IMR-90 (cell line): ENCODE measurements at regions not wholly inside any gene's neighbourhood (a gene's known extent, or its start where the extent isn't known, plus 50 kb on each side); places are given as distances from the start of the nearest gene placed in this dataset.

ENCODE experiments used
- ATAC-seq: fragments of 200-7000 bp; cut with Tn5 transposase; 2 replicates; pipeline ENCODE4 v1.9.1; 2020; ENCODE audit warnings: low read depth, mild to moderate bottlenecking, moderate library complexity
- BruUV-seq: library from RNA; stranded (reverse); fragments of 400-500 nt; replicated peaks from 2 replicates; lab custom pipeline; 2021; lab: Mats Ljungman, UMichigan
- CTCF ChIA-PET: fragments of 300-600 bp; formaldehyde crosslinking; extraction: SDS; loops from one replicate; lab custom pipeline; 2021; ENCODE audit warnings: antibody characterized with exemption; lab: Yijun Ruan, JAX
- POLR2A ChIA-PET: fragments of 300-600 bp; sonication (Branson Sonifier 250); formaldehyde crosslinking; loops from one replicate; lab custom pipeline; 2022; ENCODE audit warnings: antibody characterized with exemption; ENCODE audit not compliant: unreplicated experiment; lab: Charles Lee
- DNase-seq: peaks from one replicate; pipeline ENCODE4 v3.0.0; 2013
- H2AFZ ChIP-seq: replicated peaks from 2 replicates; pipeline ENCODE3; 2013; ENCODE audit warnings: low read length, mild to moderate bottlenecking; ENCODE audit not compliant: poor library complexity
- H2AK5ac ChIP-seq: 2 replicates; pipeline ENCODE4 v1.6.1; 2013; ENCODE audit warnings: low read depth, low read length, inconsistent platforms
- H2AK9ac ChIP-seq: replicated peaks from 2 replicates; pipeline ENCODE3; 2013; ENCODE audit warnings: mild to moderate bottlenecking, low read depth, low read length, moderate library complexity; ENCODE audit not compliant: poor library complexity
- H2BK120ac ChIP-seq: 2 replicates; pipeline ENCODE4 v1.6.1; 2013; ENCODE audit warnings: low read depth, low read length, inconsistent platforms
- H2BK15ac ChIP-seq: 3 replicates; pipeline ENCODE4 v1.6.1; 2013; ENCODE audit warnings: low read depth, low read length, inconsistent platforms
- H2BK20ac ChIP-seq: 2 replicates; pipeline ENCODE4 v1.6.1; 2013; ENCODE audit warnings: low read depth, mild to moderate bottlenecking, inconsistent platforms, low read length, moderate library complexity
- H2BK5ac ChIP-seq: 2 replicates; pipeline ENCODE4 v1.6.1; 2013; ENCODE audit warnings: mild to moderate bottlenecking, low read depth, low read length, inconsistent platforms; ENCODE audit not compliant: poor library complexity, severe bottlenecking
- H3K14ac ChIP-seq: replicated peaks from 2 replicates; pipeline ENCODE4 v1.6.1; 2013; ENCODE audit warnings: low read depth, low read length, inconsistent platforms
- H3K18ac ChIP-seq: 2 replicates; pipeline ENCODE4 v1.6.1; 2013; ENCODE audit warnings: low read depth, low read length, control low read depth
- H3K23ac ChIP-seq: 2 replicates; pipeline ENCODE4 v1.6.1; 2013; ENCODE audit warnings: low read depth, low read length, inconsistent platforms
- H3K27ac ChIP-seq: 2 replicates; pipeline ENCODE4 v1.5.1; 2013; ENCODE audit warnings: mild to moderate bottlenecking, control low read depth, low read length; ENCODE audit not compliant: insufficient read depth
- H3K27me3 ChIP-seq: 2 replicates; pipeline ENCODE4 v1.6.1; 2013; ENCODE audit warnings: low read length; ENCODE audit not compliant: control insufficient read depth, insufficient read depth
- H3K36me3 ChIP-seq: 2 replicates; pipeline ENCODE4 v1.6.1; 2013; ENCODE audit warnings: low read length, mixed read lengths; ENCODE audit not compliant: control insufficient read depth, insufficient read depth
- H3K4ac ChIP-seq: 2 replicates; pipeline ENCODE4 v1.6.1; 2013; ENCODE audit warnings: low read depth, low read length, inconsistent platforms
- H3K4me1 ChIP-seq: 2 replicates; pipeline ENCODE4 v1.6.1; 2013; ENCODE audit warnings: low read length, mixed read lengths; ENCODE audit not compliant: control insufficient read depth, insufficient read depth
- H3K4me2 ChIP-seq: 2 replicates; pipeline ENCODE4 v1.6.1; 2013; ENCODE audit warnings: low read depth, mild to moderate bottlenecking, control low read depth, low read length, moderate library complexity
- H3K4me3 ChIP-seq: 2 replicates; pipeline ENCODE4 v1.5.1; 2013; ENCODE audit warnings: low read depth, mild to moderate bottlenecking, control low read depth, low read length, moderate library complexity; ENCODE audit not compliant: insufficient read depth
- H3K56ac ChIP-seq: 2 replicates; pipeline ENCODE4 v1.6.1; 2013; ENCODE audit warnings: low read length, inconsistent platforms; ENCODE audit not compliant: insufficient read depth; ENCODE audit errors: extremely low read depth
- H3K79me1 ChIP-seq, 2 experiments: 2 replicates each; pipeline ENCODE4 v1.6.1; 2013; ENCODE audit warnings: low read length in 2 of 2, inconsistent platforms in 1 of 2, low read depth in 1 of 2
- H3K9ac ChIP-seq: 2 replicates; pipeline ENCODE4 v1.6.1; 2013; ENCODE audit warnings: low read depth, low read length, control low read depth
- H3K9me1 ChIP-seq: 2 replicates; pipeline ENCODE4 v1.6.1; 2013; ENCODE audit warnings: low read length, inconsistent platforms; ENCODE audit not compliant: insufficient read depth
- H3K9me3 ChIP-seq: 2 replicates; pipeline ENCODE4 v1.6.1; 2013; ENCODE audit warnings: low read length; ENCODE audit not compliant: control insufficient read depth, insufficient read depth
- H4K20me1 ChIP-seq: 2 replicates; pipeline ENCODE4 v1.6.1; 2013; ENCODE audit warnings: low read length, inconsistent platforms; ENCODE audit not compliant: insufficient read depth
- H4K5ac ChIP-seq: 2 replicates; pipeline ENCODE4 v1.6.1; 2013; ENCODE audit warnings: mild to moderate bottlenecking, low read depth, low read length, control low read depth
- H4K8ac ChIP-seq, 2 experiments: 2 replicates each; pipeline ENCODE4 v1.6.1; 2013; ENCODE audit warnings: low read depth in 2 of 2, low read length in 2 of 2, control low read depth in 1 of 2, inconsistent platforms in 1 of 2
- H4K91ac ChIP-seq: 2 replicates; pipeline ENCODE4 v1.6.1; 2013; ENCODE audit warnings: low read depth, low read length, inconsistent platforms; ENCODE audit not compliant: insufficient read depth
- BHLHE40 ChIP-seq: fragments of 150-350 bp; IDR thresholded peaks from 2 replicates; pipeline ENCODE4 v1.6.1; 2016; ENCODE audit warnings: mild to moderate bottlenecking, low read depth, low read length
- CEBPB ChIP-seq: IDR thresholded peaks from 2 replicates; pipeline ENCODE4 v1.6.1; 2012; ENCODE audit warnings: low read depth, low read length, improper control_type of control experiment
- CHD1 ChIP-seq: IDR thresholded peaks from 2 replicates; pipeline ENCODE4 v1.6.1; 2012; ENCODE audit warnings: low read depth, low read length, improper control_type of control experiment
- FOS ChIP-seq: fragments of 150-350 bp; IDR thresholded peaks from 2 replicates; pipeline ENCODE4 v1.6.1; 2016; ENCODE audit warnings: low read depth, low read length
- MAFK ChIP-seq: IDR thresholded peaks from 2 replicates; pipeline ENCODE4 v1.6.1; 2012; ENCODE audit warnings: low read depth, low read length, improper control_type of control experiment
- MAZ ChIP-seq: IDR thresholded peaks from 2 replicates; pipeline ENCODE4 v1.6.1; 2012; ENCODE audit warnings: low read depth, mild to moderate bottlenecking, low read length, improper control_type of control experiment, moderate library complexity, borderline replicate concordance
- MXI1 ChIP-seq: IDR thresholded peaks from 2 replicates; pipeline ENCODE4 v1.6.1; 2012; ENCODE audit warnings: low read depth, mild to moderate bottlenecking, low read length, moderate library complexity, borderline replicate concordance
- NFE2L2 ChIP-seq: fragments of 150-350 bp; IDR thresholded peaks from 2 replicates; pipeline ENCODE4 v1.6.1; 2016; ENCODE audit warnings: low read depth, mild to moderate bottlenecking, low read length
- POLR2A ChIP-seq: IDR thresholded peaks from 2 replicates; pipeline ENCODE4 v1.6.1; 2012; ENCODE audit warnings: mild to moderate bottlenecking, low read depth, low read length
- RAD21 ChIP-seq: IDR thresholded peaks from 2 replicates; pipeline ENCODE4 v1.6.1; 2012; ENCODE audit warnings: low read length, improper control_type of control experiment
- RCOR1 ChIP-seq: IDR thresholded peaks from 2 replicates; pipeline ENCODE4 v1.6.1; 2012; ENCODE audit warnings: mild to moderate bottlenecking, low read length, improper control_type of control experiment; ENCODE audit not compliant: insufficient replicate concordance
- RFX5 ChIP-seq: IDR thresholded peaks from 2 replicates; pipeline ENCODE4 v1.8.0; 2012; ENCODE audit warnings: low read depth, mild to moderate bottlenecking, low read length, moderate library complexity
- SMC3 ChIP-seq: fragments of 150-350 bp; IDR thresholded peaks from 2 replicates; pipeline ENCODE4 v1.6.1; 2016; ENCODE audit warnings: low read depth, mild to moderate bottlenecking, antibody characterized with exemption, low read length, moderate library complexity
- WGBS, 2 experiments: methylation state at CpG; one replicate each; pipeline versions ENCODE4 v1.1.5 to v1.1.7; 2013; ENCODE audit warnings: missing lambda C conversion rate in 2 of 2; ENCODE audit not compliant: insufficient read length in 1 of 2; ENCODE audit errors: extremely low coverage in 2 of 2; 5-methylcytosine and 5-hydroxymethylcytosine counted together
- dilution Hi-C: fragments of 300-500 bp; cut with HindIII; formaldehyde crosslinking; loops from one replicate; pipeline ENCODE4 v1.14.3; 2018; ENCODE audit warnings: low sequenced_read_pairs; ENCODE audit not compliant: unreplicated experiment
- in situ Hi-C: fragments of 300-500 bp; cut with MboI; formaldehyde crosslinking; loops from 3 replicates; pipeline ENCODE4 v1.14.3; 2019; ENCODE audit warnings: low sequenced_read_pairs, inconsistent platforms, mixed read lengths
- intact Hi-C: fragments of 100-400 bp; cut with micrococcal nuclease; formaldehyde crosslinking; loops from 2 replicates; pipeline ENCODE4 v1.10.0; 2022
- TF ChIP-seq, protein P1 (sequence below): conservative IDR thresholded peaks from 2 replicates; pipeline ENCODE4 v1.5.1; 2012; ENCODE audit warnings: mild to moderate bottlenecking, low read depth, low read length, improper control_type of control experiment
- TF ChIP-seq, protein P2 (sequence below): fragments of 150-350 bp; IDR thresholded peaks from 2 replicates; pipeline ENCODE4 v1.6.1; 2017; ENCODE audit warnings: mild to moderate bottlenecking, antibody characterized with exemption, low read length, low read depth
- TF ChIP-seq, protein P3 (sequence below): fragments of 150-350 bp; IDR thresholded peaks from 2 replicates; pipeline ENCODE4 v1.6.1; 2016; ENCODE audit warnings: low read depth, mild to moderate bottlenecking, low read length, moderate library complexity, borderline replicate concordance

- WGBS, 2 experiments = no CpG with 5 or more reads among the region's 3 CpGs
- dilution Hi-C loops = no loop called here
- H3K9me3 ChIP-seq = no peaks in the 10 kb centered on the region
- DNase-seq (no peak), ATAC-seq (no peak)
- no peak overlapping the region for H2BK5ac ChIP-seq
- H3K4me1 ChIP-seq = no peaks in the 10 kb centered on the region
- no peak overlapping the region for H4K5ac ChIP-seq
- H4K8ac ChIP-seq = no peak overlapping the region
- no peaks in the 10 kb centered on the region for H3K9me1 ChIP-seq
- POLR2A ChIA-PET = no interaction called here
- no peak overlapping the region for H3K23ac ChIP-seq
- no peaks in the 10 kb centered on the region for H4K20me1 ChIP-seq
- intact Hi-C loops = no loop called here
- H2AK9ac ChIP-seq = no peak overlapping the region
- no peak overlapping the region for H3K9ac ChIP-seq
- TF ChIP-seq, protein P1, sequence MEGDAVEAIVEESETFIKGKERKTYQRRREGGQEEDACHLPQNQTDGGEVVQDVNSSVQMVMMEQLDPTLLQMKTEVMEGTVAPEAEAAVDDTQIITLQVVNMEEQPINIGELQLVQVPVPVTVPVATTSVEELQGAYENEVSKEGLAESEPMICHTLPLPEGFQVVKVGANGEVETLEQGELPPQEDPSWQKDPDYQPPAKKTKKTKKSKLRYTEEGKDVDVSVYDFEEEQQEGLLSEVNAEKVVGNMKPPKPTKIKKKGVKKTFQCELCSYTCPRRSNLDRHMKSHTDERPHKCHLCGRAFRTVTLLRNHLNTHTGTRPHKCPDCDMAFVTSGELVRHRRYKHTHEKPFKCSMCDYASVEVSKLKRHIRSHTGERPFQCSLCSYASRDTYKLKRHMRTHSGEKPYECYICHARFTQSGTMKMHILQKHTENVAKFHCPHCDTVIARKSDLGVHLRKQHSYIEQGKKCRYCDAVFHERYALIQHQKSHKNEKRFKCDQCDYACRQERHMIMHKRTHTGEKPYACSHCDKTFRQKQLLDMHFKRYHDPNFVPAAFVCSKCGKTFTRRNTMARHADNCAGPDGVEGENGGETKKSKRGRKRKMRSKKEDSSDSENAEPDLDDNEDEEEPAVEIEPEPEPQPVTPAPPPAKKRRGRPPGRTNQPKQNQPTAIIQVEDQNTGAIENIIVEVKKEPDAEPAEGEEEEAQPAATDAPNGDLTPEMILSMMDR = no peak
- no peak for TF ChIP-seq RAD21
- TF ChIP-seq MAZ = no peak
- TF ChIP-seq MXI1 = no peak
- no peak for TF ChIP-seq FOS
- TF ChIP-seq, protein P2, sequence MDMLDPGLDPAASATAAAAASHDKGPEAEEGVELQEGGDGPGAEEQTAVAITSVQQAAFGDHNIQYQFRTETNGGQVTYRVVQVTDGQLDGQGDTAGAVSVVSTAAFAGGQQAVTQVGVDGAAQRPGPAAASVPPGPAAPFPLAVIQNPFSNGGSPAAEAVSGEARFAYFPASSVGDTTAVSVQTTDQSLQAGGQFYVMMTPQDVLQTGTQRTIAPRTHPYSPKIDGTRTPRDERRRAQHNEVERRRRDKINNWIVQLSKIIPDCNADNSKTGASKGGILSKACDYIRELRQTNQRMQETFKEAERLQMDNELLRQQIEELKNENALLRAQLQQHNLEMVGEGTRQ = no peak
- no peak for TF ChIP-seq CHD1
- TF ChIP-seq NFE2L2 = no peak
- TF ChIP-seq RFX5 = no peak
- no peak for TF ChIP-seq RCOR1
- TF ChIP-seq POLR2A = no peak
- TF ChIP-seq SMC3 = no peak
- no peak for TF ChIP-seq CEBPB
- TF ChIP-seq MAFK = no peak
- TF ChIP-seq, protein P3, sequence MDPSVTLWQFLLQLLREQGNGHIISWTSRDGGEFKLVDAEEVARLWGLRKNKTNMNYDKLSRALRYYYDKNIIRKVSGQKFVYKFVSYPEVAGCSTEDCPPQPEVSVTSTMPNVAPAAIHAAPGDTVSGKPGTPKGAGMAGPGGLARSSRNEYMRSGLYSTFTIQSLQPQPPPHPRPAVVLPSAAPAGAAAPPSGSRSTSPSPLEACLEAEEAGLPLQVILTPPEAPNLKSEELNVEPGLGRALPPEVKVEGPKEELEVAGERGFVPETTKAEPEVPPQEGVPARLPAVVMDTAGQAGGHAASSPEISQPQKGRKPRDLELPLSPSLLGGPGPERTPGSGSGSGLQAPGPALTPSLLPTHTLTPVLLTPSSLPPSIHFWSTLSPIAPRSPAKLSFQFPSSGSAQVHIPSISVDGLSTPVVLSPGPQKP = no peak
- no peak for TF ChIP-seq BHLHE40
- in situ Hi-C loops = no loop called here
- no peaks in the 10 kb centered on the region for H3K27me3 ChIP-seq
- no TSS peak for BruUV-seq
- no peak overlapping the region for H3K27ac ChIP-seq
- no peak overlapping the region for H3K4me2 ChIP-seq
- no peak overlapping the region for H2BK15ac ChIP-seq
- H3K4ac ChIP-seq = no peak overlapping the region
- no peak overlapping the region for H2AFZ ChIP-seq
- H3K36me3 ChIP-seq = no peaks in the 10 kb centered on the region
- H4K91ac ChIP-seq = no peak overlapping the region
- H2BK120ac ChIP-seq = no peak overlapping the region
- H3K18ac ChIP-seq = no peak overlapping the region
- no peak overlapping the region for H2AK5ac ChIP-seq
- H3K14ac ChIP-seq = no peak overlapping the region
- H3K56ac ChIP-seq = no peak overlapping the region
- no peak overlapping the region for H2BK20ac ChIP-seq
- H3K4me3 ChIP-seq = no peak overlapping the region
- CTCF ChIA-PET = no interaction called here
- no peaks in the 10 kb centered on the region for H3K79me1 ChIP-seq
Observed at GRCh38 chr6:93859971-93860370, 440.6 kb upstream of the EPHA7 start.
